Amniotic stem cell (primary cell): ENCODE measurements at regions not wholly inside any gene's neighbourhood (a gene's known extent, or its start where the extent isn't known, plus 50 kb on each side); places are given as distances from the start of the nearest gene placed in this dataset.

Experiments
- DNase-seq: peaks from one replicate; lab custom pipeline; 2025; lab: John Stamatoyannopoulos, UW

GRCh38 chr5:17431272-17432050 is 66.6 kb upstream of the TAF11L2 start:
- DNase-seq = no peak

DNA sequence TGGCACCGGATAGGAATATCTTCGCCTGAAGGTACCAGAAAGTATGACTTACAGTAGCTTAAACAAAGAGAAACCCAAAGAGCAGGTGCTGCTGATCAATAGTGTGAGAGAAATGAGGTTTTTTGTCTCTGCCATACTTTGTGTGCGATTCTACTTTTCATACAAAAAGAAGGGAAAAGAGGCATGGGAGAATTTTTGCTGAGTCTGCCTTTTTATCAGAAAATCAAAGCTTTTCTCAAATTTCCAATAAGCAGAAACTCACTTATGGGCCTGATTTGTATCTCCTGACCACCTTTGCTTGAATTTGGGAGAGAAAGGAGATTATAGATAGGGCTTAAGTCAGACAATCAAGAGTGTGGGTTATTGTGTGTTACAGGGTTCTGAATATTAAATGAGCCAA is 65.5 kb upstream of the TAF11L2 start:
- DNase-seq = no peak

DNA sequence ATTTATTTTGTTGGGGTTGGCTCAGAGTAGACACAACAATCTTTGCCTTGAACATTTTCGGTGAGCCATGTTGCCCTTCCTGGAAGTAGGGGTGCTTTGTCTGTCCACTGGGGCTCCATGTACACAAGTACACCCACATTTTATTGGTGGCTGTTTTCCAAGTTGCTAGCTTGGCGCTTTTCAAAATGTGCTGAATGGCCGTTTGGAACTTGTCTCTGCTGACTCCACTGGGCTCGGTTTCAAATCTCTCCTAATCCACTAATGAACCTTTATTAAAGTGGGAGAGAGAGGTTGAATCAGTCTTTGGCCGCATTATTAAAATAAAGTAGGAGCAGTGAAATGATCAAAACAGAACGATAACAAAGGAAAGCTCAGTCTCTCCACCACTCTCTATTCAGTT is 64.6 kb upstream of the TAF11L2 start:
- DNase-seq = no peak

- DNase-seq = no peak
These were observed 63.0 kb upstream of the TAF11L2 start for GRCh38 chr5:17434982-17435381.

GRCh38 chr5:17436350-17436749 is 61.7 kb upstream of the TAF11L2 start:
- DNase-seq = no peak

DNA sequence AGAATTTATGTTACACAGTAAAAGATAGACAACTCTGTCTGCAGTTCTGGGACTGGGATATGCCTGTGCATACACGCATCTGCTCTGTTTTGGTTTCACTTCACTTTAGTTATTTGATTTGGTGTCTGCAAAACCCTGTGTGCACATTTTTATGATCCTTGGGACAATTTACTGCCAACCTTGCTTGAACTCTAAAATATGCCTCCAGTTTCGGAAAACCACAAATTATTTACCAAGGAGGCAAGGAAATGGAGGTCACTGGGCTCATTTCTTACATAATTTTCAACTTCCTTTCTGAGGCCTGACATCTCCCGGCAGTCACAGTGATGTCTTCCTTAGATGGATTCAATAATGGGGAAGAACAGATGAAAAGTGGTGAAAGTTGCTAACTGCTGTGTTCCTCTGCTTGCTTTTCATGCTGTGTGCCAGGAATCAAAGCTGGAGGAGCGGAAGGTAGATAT is 61.2 kb upstream of the TAF11L2 start:
- no peak for DNase-seq

GRCh38 chr5:17438027-17438426 is 60.0 kb upstream of the TAF11L2 start:
- DNase-seq = no peak

- no peak for DNase-seq
These were observed 58.1 kb upstream of the TAF11L2 start for GRCh38 chr5:17439956-17440355.

DNA sequence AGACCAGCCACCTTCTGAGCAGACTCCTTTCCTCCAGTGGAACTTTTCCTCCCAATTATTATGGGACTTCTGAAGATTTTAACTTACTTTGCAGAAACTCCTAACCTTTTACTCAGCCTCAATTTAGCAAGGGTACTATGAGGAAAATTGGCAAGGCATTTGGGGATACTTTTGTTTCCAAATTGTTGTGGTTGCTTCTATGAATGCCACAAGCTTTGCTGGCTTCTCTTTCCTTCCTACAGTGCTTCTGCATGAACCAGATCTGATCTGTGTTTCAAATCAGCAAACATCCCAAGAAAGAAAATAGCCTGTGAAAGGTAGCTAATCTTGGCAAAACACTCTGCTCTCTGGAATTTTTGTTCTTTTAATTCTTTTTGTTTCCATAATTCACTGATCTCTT is 57.3 kb upstream of the TAF11L2 start:
- no peak for DNase-seq

DNA sequence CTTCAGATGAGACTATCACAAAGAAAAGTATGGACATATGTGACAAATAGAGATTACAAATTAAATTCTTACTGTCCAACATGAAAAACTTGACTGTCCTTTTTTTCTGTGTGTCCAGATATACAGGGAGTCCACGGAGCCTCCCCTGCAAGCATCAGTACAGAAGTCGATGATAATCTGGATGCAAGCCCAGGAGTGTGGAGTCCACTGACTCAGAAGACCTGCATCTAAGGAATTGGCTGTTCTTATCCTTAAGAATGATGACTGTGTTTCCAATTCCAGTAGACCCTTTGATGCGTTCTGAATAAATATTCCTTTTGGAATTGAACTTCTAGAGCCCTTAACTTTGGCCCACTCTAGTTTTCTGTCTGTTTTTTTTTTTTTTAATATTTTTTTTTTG is 56.7 kb upstream of the TAF11L2 start:
- peak; percentile 82 for DNase-seq

DNA sequence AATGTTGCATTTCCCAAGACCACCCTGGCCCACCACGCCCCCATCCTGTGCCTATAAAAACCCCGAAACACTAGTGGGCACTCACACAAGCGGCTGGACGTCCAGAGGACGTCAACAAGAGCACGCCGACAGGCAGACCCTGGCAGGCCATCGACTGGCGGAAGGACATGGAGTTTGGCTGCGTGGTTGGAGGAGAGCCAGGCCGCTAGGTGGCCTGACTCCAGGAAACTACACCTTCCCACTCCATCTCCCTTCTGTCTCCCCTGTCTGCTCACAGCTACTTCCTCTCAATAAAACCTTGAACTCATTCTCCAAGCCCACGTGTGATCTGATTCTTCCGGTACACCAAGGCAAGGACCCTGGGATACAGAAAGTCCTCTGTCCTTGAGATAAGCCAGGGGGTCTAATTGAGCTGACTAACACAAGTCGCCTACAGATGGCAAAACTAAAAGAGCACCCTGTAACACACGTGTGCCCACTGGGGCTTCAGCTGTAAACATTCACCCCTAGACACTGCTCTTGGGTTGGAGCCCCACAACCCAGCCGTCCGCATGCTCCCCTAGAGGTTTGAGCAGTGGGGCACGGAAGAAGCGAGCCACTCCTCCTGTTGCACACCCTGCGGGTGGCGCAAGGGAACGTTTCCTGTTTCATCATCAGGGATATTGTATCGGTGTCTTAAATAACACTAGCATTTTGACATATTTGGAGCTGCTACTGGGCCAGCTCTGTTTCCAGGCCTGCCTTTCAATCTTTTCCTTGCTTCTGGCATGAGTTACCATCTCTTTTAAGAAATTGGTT is 54.5 kb upstream of the TAF11L2 start:
- DNase-seq = no peak

GRCh38 chr5:17444496-17444895 is 53.5 kb upstream of the TAF11L2 start:
- DNase-seq = no peak

GRCh38 chr5:17445185-17445584 is 52.8 kb upstream of the TAF11L2 start:
- DNase-seq = no peak
